ENCODE measurements at regions not wholly inside any gene's neighbourhood (a gene's known extent, or its start where the extent isn't known, plus 50 kb on each side); places are given as distances from the start of the nearest gene placed in this dataset.

DNA sequence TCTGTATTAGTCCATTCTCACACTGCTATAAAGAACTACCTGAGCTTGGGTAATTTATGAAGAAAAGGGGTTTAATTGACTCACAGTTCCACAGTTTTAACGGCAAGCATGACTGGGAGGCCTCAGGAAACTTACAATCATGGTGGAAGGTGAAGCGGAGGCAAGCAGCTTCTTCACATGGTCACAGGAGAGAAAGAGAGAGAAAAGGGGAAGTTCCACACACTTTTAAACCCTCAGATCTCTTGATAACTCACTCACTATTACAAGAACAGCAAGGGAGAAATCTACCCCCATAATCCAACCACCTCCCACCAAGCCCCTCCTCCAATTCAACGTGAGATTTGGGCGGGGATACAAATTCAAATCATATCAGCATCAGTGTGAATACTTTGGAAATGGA lies 133.4 kb upstream of the SLC30A5 start:
- no peaks in the 10 kb centered on the region for H3K36me3 ChIP-seq
- TF ChIP-seq, protein P1, sequence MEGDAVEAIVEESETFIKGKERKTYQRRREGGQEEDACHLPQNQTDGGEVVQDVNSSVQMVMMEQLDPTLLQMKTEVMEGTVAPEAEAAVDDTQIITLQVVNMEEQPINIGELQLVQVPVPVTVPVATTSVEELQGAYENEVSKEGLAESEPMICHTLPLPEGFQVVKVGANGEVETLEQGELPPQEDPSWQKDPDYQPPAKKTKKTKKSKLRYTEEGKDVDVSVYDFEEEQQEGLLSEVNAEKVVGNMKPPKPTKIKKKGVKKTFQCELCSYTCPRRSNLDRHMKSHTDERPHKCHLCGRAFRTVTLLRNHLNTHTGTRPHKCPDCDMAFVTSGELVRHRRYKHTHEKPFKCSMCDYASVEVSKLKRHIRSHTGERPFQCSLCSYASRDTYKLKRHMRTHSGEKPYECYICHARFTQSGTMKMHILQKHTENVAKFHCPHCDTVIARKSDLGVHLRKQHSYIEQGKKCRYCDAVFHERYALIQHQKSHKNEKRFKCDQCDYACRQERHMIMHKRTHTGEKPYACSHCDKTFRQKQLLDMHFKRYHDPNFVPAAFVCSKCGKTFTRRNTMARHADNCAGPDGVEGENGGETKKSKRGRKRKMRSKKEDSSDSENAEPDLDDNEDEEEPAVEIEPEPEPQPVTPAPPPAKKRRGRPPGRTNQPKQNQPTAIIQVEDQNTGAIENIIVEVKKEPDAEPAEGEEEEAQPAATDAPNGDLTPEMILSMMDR (IDR thresholded peaks at IDR 0.05): no peak
- no peaks in the 10 kb centered on the region for H3K9me3 ChIP-seq
- no peak overlapping the region for H3K4me3 ChIP-seq
- intact Hi-C loops (cut with DNase I): no loop called here
- no peak overlapping the region for H3K27ac ChIP-seq
- H3K27me3 ChIP-seq: no peaks in the 10 kb centered on the region
- no peak for ATAC-seq
- no peaks in the 10 kb centered on the region for H3K4me1 ChIP-seq
- no peak for DNase-seq

DNA sequence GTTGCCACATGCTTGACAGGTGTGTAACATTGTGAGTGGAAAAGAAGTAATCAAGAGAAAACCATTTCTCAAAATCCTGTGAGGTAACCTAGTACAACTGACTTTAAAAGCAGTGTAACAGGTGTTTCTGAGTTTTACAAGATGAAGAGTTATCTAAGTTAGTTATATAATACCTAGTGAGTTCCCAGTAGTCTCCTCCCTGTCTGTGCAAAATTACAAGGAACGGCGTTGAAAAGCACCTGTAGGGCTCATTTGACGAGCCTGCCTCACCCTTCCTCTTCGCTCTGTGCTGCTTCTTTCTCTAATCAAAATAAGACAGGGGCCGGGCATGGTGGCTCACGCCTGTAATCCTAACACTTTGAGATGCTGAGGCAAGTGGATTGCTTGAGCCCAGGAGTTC lies 132.9 kb upstream of the SLC30A5 start:
- DNase-seq (no peak), ATAC-seq (no peak)
- TF ChIP-seq, protein P1 (IDR thresholded peaks at IDR 0.05): no peak
- no peak overlapping the region for H3K4me3 ChIP-seq
- H3K9me3 ChIP-seq: no peaks in the 10 kb centered on the region
- H3K27me3 ChIP-seq: no peaks in the 10 kb centered on the region
- no peaks in the 10 kb centered on the region for H3K36me3 ChIP-seq
- intact Hi-C loops (cut with DNase I): no loop called here
- H3K4me1 ChIP-seq: no peaks in the 10 kb centered on the region
- no peak overlapping the region for H3K27ac ChIP-seq

DNA sequence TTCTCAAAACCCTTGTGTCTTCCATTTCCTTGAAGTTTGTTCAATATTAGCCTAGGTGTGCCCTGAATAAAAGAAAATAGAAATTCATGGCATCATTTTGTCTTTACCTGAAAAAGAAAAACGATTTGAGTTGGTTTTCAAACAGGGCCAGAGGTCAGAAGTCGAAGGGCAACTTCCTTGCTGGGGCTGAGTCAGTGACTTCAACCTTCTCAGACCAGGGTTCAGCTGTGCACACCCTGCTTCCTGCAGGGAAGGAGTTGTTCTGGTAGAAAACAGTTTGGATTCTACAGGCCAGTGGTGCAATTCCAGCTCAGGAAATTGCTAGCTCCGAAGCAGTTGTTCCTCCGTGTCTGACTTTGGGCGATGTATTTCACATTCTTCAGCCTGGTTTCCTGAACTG lies 132.1 kb upstream of the SLC30A5 start:
- H3K4me3 ChIP-seq: no peak overlapping the region
- no peak overlapping the region for H3K27ac ChIP-seq
- intact Hi-C loops (cut with DNase I): no loop called here
- no peaks in the 10 kb centered on the region for H3K9me3 ChIP-seq
- no peaks in the 10 kb centered on the region for H3K27me3 ChIP-seq
- no peaks in the 10 kb centered on the region for H3K4me1 ChIP-seq
- no peaks in the 10 kb centered on the region for H3K36me3 ChIP-seq
- DNase-seq: no peak
- TF ChIP-seq, protein P1 (IDR thresholded peaks at IDR 0.05): no peak
- no peak for ATAC-seq

DNA sequence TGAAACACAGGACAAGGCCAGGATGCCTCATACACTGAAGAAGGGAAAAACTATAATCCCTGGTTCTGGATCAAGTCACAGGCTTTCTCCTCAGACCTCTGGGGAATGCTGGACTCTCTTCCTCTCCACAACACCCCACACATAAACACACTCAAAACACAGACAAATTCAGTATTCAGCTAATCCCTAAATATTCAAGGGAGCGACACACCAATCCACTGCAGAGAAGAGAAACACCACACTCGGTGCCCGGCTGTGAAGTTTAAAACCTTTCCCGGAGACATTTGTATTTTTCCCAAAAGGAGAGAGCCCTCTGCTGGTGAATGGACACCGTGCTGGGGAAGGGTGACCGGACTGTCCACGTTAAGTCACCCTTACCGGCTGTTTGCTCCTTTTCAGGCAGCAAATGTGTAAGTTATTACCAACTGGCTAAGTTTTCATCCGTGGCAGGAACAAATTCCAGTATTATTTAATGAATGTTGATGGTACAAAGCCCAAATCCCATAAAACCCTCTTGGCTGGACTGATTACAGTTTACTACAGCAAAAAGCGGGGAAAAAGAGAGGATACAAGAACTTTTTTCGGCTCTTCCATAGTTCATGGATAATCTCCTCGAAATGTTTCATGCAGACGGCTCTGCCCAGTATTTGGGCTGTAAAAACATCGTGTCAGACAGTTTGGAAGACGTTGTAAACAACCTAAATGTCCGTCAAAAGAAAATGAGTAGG lies 130.9 kb upstream of the SLC30A5 start:
- H3K9me3 ChIP-seq: no peaks in the 10 kb centered on the region
- TF ChIP-seq, protein P1 (IDR thresholded peaks at IDR 0.05): peak; percentile 64 to 71
- no peaks in the 10 kb centered on the region for H3K36me3 ChIP-seq
- H3K27ac ChIP-seq: no peak overlapping the region
- H3K4me1 ChIP-seq: no peaks in the 10 kb centered on the region
- H3K27me3 ChIP-seq: no peaks in the 10 kb centered on the region
- DNase-seq (peak in 3 of 4 donors; percentile 38 to 77 (median 63)), ATAC-seq (peak; percentile 97)
- intact Hi-C loops (cut with DNase I): no loop called here
- H3K4me3 ChIP-seq: no peak overlapping the region

DNA sequence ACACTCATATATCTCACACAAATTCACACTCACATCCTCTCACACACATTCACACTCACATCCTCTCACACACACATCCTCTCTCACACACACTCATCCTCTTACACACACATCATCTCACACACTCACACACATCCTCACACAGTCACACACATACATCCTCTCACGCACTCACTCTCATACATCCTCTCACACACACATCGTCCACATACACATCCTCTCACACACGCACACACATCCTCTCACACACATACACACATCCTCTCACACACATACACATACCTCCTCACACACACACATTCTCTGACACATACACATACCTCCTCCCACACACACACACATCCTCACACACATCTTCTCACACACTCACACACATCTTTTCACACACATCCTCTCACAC lies 129.1 kb upstream of the SLC30A5 start:
- H3K9me3 ChIP-seq: no peaks in the 10 kb centered on the region
- no peak for DNase-seq
- no peaks in the 10 kb centered on the region for H3K27me3 ChIP-seq
- no peak for ATAC-seq
- H3K4me1 ChIP-seq: no peaks in the 10 kb centered on the region
- intact Hi-C loops (cut with DNase I): no loop called here
- no peaks in the 10 kb centered on the region for H3K36me3 ChIP-seq
- TF ChIP-seq, protein P1 (IDR thresholded peaks at IDR 0.05): no peak
- H3K4me3 ChIP-seq: no peak overlapping the region
- H3K27ac ChIP-seq: no peak overlapping the region
